Panc1 (cell line): ENCODE measurements at regions not wholly inside any gene's neighbourhood (a gene's known extent, or its start where the extent isn't known, plus 50 kb on each side); places are given as distances from the start of the nearest gene placed in this dataset.

Source experiments
- ATAC-seq: fragments of 200-7000 bp; cut with Tn5 transposase; 2 replicates; pipeline ENCODE4 v1.9.1; 2020; ENCODE audit warnings: mild to moderate bottlenecking, moderate library complexity
- BruUV-seq: library from RNA; stranded (reverse); fragments of 400-500 nt; replicated peaks from 2 replicates; lab custom pipeline; 2021; lab: Mats Ljungman, UMichigan
- CTCF ChIA-PET: fragments of 300-600 bp; sonication (Branson Sonifier 250); formaldehyde crosslinking; loops from one replicate; lab custom pipeline; 2022; ENCODE audit warnings: antibody characterized with exemption; lab: Charles Lee
- POLR2A ChIA-PET: fragments of 300-600 bp; sonication (Branson Sonifier 250); formaldehyde crosslinking; loops from one replicate; lab custom pipeline; 2022; ENCODE audit warnings: antibody characterized with exemption; lab: Charles Lee
- DNase-seq: peaks from one replicate; pipeline ENCODE4 v3.0.0-alpha.2; 2010; ENCODE audit warnings: low read depth, low spot score
- H3K27ac ChIP-seq: 2 replicates; pipeline ENCODE4 v1.5.1; 2011; ENCODE audit warnings: mild to moderate bottlenecking, low read length, inconsistent platforms
- H3K27me3 ChIP-seq: fragments of 200-500 bp; sonication (Bioruptor generic); 2 replicates; pipeline ENCODE4 v1.6.0; 2014; ENCODE audit warnings: low read length, inconsistent platforms; ENCODE audit not compliant: control insufficient read depth, insufficient read depth
- H3K36me3 ChIP-seq: fragments of 200-500 bp; sonication (Bioruptor generic); 2 replicates; pipeline ENCODE4 v1.5.1; 2014; ENCODE audit warnings: inconsistent platforms, mild to moderate bottlenecking, low read length, moderate library complexity; ENCODE audit not compliant: control insufficient read depth, insufficient read depth
- H3K4me1 ChIP-seq: 2 replicates; pipeline ENCODE4 v1.5.1; 2011; ENCODE audit warnings: inconsistent platforms, mild to moderate bottlenecking, low read length, moderate library complexity; ENCODE audit not compliant: control insufficient read depth, insufficient read depth
- H3K4me3 ChIP-seq, 2 experiments: 2 replicates each; pipeline ENCODE4 v1.5.1; 2011 to 2012; ENCODE audit warnings: low read depth in 2 of 2, low read length in 2 of 2, mild to moderate bottlenecking in 2 of 2, inconsistent platforms in 1 of 2, moderate library complexity in 1 of 2
- H3K9me3 ChIP-seq: fragments of 200-500 bp; sonication (Bioruptor generic); 2 replicates; pipeline ENCODE4 v1.5.1; 2014; ENCODE audit warnings: low read depth, mild to moderate bottlenecking, inconsistent platforms, low read length, moderate library complexity; ENCODE audit not compliant: control insufficient read depth, insufficient read depth
- CTCF ChIP-seq: fragments of 450-650 bp; IDR thresholded peaks from 2 replicates; pipeline ENCODE4 v1.5.1; 2017; ENCODE audit warnings: mild to moderate bottlenecking
- POLR2AphosphoS5 ChIP-seq: IDR thresholded peaks from 2 replicates; pipeline ENCODE4 v1.6.1; 2012; ENCODE audit warnings: mild to moderate bottlenecking, low read depth, low read length, moderate library complexity
- REST ChIP-seq, 2 experiments: IDR thresholded peaks; 2 replicates each; pipeline ENCODE4 v1.6.1; 2011 to 2012; ENCODE audit warnings: low read depth in 2 of 2, control low read depth in 1 of 2, low read length in 1 of 2, mild to moderate bottlenecking in 1 of 2, moderate library complexity in 1 of 2; ENCODE audit not compliant: insufficient read depth in 1 of 2
- SIN3A ChIP-seq: IDR thresholded peaks from 2 replicates; pipeline ENCODE4 v1.6.1; 2012; ENCODE audit warnings: low read depth, mild to moderate bottlenecking, low read length, moderate library complexity, borderline replicate concordance; ENCODE audit not compliant: insufficient read depth
- TCF7L2 ChIP-seq: IDR thresholded peaks from 2 replicates; pipeline ENCODE4 v1.6.1; 2011; ENCODE audit warnings: mild to moderate bottlenecking, low read depth, low read length, inconsistent platforms
- in situ Hi-C: cut with HindIII; loops from 2 replicates; pipeline ENCODE4 v1.10.0; 2016; ENCODE audit warnings: low sequenced_read_pairs, low pct_unique_long_range_greater_than_20kb
- intact Hi-C: fragments of 100-400 bp; cut with micrococcal nuclease; formaldehyde crosslinking; loops from one replicate; pipeline ENCODE4 v1.10.0; 2022; ENCODE audit not compliant: unreplicated experiment

- Histone ChIP-seq H3K9me3 (no peaks in the 10 kb centered on the region), H3K4me1 (no peaks in the 10 kb centered on the region), H3K4me3 (no peak overlapping the region), H3K27me3 (no peaks in the 10 kb centered on the region), H3K36me3 (no peaks in the 10 kb centered on the region), H3K27ac (no peak overlapping the region)
- DNase-seq (no peak), ATAC-seq (no peak)
- POLR2A ChIA-PET: no interaction called here
- TF ChIP-seq POLR2AphosphoS5 (no peak), SIN3A (no peak), REST (IDR thresholded peaks at IDR 0.05; ENCODE audit: insufficient read depth in 1 of 2, low read depth in 2 of 2, low read length in 1 of 2) (no peak), CTCF (no peak), TCF7L2 (no peak)
- CTCF ChIA-PET: no interaction called here
- intact Hi-C loops: no loop called here
- in situ Hi-C loops: no loop called here
- BruUV-seq: no TSS peak
Measured at GRCh38 chr1:98196012-98196411, 275.2 kb upstream of the DPYD start.

GRCh38 chr1:98188774-98189173 is 267.9 kb upstream of the DPYD start:
- H3K9me3 ChIP-seq: no peaks in the 10 kb centered on the region
- DNase-seq (no peak), ATAC-seq (no peak)
- H3K36me3 ChIP-seq: no peaks in the 10 kb centered on the region
- BruUV-seq: no TSS peak
- no peak overlapping the region for H3K4me3 ChIP-seq
- no peak for TF ChIP-seq TCF7L2
- no peak for TF ChIP-seq SIN3A
- no peak for TF ChIP-seq POLR2AphosphoS5
- TF ChIP-seq CTCF: no peak
- no peak for TF ChIP-seq REST (IDR thresholded peaks at IDR 0.05; ENCODE audit: insufficient read depth in 1 of 2, low read depth in 2 of 2, low read length in 1 of 2)
- H3K27me3 ChIP-seq: no peaks in the 10 kb centered on the region
- no peak overlapping the region for H3K27ac ChIP-seq
- POLR2A ChIA-PET: no interaction called here
- no peaks in the 10 kb centered on the region for H3K4me1 ChIP-seq
- in situ Hi-C loops (no loop called here), intact Hi-C loops (no loop called here)
- CTCF ChIA-PET: no interaction called here
